ENCODE measurements at regions not wholly inside any gene's neighbourhood (a gene's known extent, or its start where the extent isn't known, plus 50 kb on each side); places are given as distances from the start of the nearest gene placed in this dataset.

DNA sequence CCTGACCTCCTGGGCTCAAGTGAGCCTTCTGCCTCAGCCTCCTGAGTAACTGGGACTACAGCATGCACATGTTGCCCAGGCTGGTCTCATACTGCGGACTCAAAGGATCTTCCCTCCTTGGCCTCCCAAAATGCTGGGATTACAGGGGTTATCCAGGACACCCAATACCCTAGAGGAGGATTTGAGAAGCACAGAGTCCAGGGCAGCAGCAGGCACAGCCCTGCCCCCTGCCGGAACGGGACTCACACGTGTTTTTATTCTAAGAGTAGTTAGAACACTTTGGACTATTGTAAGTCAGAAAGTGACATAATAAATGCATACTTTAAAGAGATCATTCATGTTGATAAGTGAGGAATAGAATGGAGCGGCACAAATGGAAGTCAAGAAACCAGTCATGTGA, 80.2 kb downstream of the C6orf118 start:
- DNase-seq (ENCODE audit: low read depth): no peak

DNA sequence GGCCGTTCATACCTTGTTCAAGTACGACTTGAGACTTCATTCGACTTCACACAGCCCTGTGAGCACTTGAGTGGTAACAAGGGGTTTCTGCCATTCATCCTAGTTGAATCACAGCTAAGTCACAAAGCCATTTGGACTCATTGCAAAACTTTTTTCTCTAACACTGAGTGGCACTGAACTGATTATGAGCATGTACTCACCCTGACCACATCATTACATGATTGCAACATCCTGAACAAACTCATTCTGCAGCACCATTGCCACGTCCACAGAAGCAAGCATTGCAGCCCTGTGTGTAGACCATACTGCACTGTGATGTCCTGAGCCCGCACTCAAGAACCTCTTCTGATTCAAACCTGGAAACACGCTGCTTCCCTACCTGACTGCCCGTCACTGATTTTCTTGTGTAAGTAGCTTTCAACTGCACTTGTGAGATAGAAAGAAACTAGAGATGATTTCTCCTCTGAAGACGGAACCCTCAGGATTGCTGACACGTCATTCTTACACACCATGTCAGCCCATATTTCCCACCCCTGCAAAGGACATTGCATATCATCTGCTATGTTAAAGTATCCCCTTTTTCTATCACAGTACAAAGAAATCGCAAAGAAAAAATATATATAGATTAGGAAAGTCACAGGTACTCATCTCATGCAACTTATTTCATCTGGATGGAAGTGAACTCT, 81.6 kb downstream of the C6orf118 start:
- peak; percentile 20 for DNase-seq (ENCODE audit: low read depth)

DNA sequence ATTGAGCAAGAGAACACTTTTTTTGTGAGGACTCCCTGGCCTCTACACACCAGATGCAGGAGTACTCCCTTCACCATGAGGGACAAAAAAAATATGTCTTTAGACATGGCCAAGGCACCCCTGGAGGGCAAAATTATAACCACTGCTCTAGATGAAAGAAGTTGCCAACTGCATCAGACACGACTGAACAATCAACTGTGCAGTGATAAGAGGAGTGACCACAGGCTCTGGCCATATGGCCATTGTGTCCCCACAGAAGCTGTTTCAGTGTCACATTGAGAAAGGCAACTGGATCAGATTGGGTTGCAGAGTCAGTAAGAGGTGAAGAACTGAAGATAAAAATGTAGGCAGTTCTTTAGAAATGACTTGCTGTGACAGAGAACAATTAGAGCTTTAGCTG, 85.7 kb downstream of the C6orf118 start:
- DNase-seq (ENCODE audit: low read depth): peak; percentile 54

DNA sequence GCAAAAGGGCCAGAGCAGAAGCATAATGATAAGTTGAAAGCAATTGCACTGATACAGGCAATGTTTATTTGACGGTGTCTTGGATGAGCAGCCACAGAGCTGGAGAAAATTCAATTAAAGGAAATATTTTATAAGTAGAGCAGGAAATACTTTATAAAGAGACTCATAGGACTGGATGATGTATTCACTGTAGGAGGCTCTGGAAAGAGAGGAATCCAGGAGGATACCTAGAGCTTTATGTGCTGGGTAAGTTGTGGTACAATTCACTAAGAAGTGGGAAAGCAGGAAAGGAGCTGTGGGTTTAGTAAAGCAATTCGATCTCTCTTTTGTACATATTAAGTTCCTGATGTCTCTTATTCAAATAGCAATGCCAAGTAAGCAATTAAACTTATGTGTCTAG, 86.3 kb downstream of the C6orf118 start:
- DNase-seq (ENCODE audit: low read depth): no peak

DNA sequence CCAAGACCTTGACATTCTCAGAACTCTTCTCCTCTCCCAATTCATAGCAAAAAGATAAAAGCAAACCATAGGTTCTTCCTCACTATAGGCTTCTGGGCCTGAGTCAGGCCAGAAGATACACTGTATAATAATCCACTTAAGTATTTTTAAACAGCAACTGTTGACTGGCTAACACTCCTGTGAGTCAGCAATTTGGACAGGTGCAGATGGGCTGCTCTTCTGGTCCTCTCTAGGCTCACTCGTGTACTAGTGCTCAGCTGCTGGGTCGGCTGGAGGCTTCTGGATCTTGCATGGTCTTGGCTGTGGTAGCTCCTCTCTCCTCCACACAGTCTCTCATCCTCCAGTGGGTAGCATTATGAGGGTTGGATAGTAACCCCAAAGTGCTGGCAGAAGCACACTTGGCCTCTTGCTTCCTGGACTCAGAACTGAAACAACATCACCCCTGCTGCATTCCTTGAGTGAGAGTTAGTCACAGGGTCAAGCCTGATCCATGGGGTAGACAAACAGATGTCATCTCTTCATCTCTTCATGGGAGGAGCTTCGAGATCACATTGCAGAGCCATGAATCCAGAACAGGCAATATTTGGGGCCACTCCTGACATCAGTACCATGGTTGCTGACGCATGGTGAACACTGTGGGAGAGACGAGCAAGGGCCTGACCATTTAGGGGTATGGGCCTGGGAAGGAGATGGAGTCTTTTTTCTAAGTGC, 86.9 kb downstream of the C6orf118 start:
- DNase-seq (ENCODE audit: low read depth): peak; percentile 85

DNA sequence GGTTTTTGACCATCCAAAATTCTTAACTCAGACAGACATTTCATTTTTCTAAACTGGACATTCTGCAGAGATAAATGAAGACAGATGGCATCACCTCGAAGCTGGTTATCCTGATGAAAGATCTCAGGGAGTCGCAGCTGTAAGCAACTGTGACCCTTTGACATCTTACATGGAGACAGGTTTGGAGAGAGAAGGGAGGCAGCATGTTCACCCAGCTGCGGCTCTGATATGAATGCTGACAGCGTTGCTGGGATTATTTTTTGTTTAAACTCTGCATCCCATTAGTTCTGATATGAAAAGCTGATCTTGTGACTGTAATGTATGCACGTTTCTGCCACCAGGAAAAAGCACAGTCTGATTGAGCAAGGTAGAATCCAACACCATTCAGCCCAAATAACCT, 89.4 kb downstream of the C6orf118 start:
- DNase-seq (ENCODE audit: low read depth): no peak

DNA sequence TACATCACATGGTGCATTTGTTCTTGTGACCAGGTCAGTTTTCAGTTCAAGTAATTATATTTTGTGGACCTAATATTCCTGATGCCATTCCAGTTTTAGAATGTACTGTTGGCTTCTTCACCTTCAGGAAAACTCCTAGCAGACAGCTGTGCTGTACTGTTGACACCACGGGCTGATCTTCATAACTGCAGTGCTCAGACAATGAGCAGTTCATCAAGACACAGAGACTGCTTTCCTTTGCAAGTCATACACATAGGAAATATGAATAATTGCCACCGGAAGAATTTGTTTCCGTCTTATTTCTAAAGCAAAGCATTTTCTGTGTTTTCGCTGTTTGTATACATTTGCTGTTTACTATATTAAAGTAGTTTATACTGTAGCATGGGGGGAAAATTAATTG, 89.8 kb downstream of the C6orf118 start:
- DNase-seq (ENCODE audit: low read depth): peak; percentile 28

DNA sequence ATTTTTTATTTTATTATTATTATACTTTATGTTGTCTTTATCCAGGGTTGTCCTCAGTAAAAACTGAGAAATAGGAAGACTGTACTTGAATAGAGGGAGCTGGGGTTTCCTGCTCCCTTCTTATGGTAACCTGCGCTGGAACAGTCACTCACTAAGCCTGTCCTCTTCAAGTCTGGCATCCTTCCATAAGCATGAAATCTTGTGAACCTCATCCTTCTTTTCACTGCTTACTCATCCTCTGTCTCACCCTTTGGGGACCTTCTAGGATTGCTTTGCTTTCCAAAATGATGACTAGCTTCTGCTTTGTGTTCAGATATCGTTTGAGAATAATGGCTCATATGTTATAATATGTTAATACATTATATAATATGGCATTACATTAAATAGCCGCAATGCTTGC, 90.6 kb downstream of the C6orf118 start:
- peak; percentile 72 for DNase-seq (ENCODE audit: low read depth)

DNA sequence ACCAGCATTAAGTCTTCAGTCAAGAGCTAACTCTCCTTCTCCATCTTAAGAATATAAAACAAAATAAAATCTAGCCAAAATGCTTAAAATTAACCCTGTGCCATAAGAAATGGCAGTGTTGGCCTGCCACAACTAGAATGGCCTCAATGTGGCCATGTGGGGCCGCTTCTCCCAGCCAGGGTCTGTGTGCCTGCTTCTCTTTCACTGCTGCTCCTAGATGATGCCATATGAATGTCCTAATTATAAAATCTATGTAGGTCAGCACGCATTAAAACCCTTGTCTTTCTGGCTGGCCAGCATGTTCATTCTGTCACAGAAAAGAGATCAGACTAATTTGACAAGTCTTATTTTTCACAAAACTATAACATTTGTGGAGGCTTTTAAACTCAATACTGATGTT, 102.6 kb downstream of the C6orf118 start:
- no peak for DNase-seq (ENCODE audit: low read depth)

DNA sequence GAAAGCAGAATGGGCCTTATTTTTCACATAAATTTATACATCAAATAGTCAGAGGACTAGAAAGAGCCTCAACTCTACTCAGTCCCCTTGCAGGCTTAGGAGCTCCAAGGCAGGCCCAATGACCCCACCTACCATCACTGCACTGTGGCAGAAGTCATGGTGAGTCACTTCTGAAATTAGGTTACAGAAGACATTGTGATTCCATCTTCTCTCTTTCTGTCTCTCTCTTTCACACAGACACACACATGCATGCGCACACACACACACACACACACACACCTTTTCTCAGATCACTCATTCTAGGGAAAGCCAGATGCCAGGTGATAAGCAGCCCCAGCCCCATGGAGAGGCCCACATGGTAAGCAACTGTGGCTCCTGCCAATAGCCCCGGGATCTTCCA, 103.8 kb downstream of the C6orf118 start:
- no peak for DNase-seq (ENCODE audit: low read depth)

DNA sequence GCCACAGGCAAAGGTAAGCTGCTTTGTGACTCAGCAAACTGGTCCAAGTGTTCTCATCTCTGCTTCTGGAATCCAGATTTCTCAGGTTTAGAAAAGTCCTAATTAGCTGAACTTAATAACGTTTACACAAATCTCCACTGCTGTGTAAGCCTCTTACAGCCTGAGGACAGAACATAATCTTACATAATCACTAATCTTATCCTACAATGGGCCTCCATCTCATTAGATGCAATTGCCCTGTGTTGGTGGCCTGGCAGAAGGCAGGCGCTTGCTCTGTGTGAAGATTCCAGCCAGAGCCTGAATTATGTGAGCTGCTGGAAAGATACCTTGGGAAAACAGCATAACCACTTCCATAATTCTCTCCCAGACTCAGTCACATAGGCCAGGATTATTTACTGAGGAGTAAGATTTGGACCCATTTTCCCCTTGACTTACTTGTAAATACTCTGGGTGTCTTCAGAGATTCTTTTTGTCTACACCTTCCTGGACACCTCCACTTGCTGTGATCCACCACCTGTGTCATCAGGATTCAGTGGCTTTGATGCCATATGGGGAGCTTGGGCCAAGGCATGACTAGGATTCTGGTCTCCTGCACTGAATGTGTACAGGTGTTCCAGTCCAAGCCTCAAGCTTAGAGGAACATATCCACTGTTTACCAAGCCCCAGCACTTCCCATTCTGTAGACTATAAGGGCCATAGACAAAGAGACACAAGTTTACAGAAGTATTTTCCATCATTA, 104.4 kb downstream of the C6orf118 start:
- no peak for DNase-seq (ENCODE audit: low read depth)

DNA sequence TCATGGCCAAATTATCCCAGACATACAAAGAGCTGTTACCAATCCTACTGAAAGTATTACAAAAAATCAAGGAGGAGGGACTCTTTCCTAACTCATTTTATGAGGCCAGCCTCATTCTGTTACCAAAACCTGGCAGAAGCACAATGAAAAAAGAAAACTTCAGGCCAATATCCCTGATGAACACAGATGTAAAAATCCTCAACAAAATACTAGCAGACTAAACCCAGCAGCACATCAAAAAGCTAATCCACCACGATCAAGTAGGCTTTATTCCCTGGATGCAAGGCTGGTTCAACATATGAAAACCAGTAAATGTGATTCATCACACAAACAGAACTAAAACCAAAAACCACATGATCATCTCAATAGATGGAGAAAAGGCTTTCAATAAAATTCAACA, 109.2 kb downstream of the C6orf118 start:
- DNase-seq (ENCODE audit: low read depth): no peak

DNA sequence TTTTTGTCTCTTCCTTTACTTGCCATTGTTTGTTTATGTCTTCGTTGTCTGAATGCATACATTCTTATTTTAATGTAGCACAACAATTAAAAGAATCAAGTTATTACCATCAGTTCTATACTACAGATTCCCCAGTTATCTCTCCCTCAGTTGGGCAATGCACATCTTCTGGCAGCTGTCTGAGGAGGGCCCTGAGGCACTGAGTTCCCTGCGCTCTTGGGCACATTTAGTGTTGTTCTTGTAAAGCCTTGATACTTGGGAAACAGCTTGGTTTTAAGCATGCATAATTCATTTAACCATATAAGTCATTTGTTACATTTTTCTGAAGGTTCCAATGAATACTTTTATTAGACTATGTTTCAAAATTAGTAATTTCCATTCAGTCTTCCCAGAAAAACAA, 117.9 kb downstream of the C6orf118 start:
- no peak for DNase-seq (ENCODE audit: low read depth)

DNA sequence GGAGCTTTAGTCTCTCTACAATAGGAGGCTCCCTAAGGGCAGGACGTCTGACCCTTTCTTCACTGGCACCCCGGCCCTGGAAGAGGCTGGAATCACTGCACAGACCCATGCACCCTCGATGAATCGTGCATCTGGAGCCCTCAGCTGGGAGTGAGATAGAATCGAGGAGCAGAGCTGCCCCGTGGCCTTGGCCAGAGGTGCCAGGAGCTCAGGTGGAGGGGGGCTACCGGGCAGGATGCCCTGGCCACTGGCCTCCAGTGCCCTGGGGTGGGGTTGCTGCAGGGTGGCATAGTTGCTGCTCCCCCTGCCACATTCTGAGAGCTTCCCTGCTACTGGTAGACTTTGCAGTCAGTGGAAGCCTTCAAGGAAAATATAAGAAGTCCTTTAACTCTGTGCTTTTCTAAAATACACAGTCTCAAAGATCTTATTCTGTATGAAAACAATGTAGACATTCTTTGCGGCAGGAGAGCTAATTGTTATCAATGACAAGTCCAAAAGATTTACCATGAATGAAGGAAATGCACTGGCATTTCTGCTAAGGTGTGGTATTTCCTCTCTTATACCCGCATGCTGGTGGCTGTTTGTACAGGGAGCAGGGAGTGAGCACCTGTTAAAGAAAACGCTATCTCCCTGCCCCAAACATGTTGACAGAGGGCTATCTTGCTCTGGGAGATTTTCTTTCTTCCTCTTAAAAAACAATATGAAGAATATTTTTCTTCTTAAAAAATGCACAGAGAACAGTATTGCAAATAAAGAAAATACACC, 122.8 kb downstream of the C6orf118 start:
- no peak for DNase-seq (ENCODE audit: low read depth)

DNA sequence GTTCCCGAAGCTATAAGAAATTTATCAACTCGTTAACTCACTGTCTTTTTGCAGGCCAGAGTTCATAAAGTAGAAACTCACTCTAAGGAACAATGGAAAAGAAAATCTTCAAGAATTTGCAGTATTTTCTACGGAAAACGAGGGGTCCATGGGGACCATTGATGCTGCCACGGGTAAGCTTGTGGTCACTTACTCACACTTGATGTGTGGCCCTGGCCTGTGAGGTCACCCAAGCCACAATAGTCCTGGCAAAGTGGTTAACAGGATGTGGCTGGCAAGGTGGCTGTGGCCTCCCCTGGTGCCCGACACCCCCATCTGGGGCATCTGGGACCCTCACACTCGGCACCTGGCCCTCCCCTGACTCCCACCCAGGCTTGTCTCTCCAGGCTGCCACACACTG, 123.4 kb downstream of the C6orf118 start:
- DNase-seq (ENCODE audit: low read depth): peak; percentile 59

DNA sequence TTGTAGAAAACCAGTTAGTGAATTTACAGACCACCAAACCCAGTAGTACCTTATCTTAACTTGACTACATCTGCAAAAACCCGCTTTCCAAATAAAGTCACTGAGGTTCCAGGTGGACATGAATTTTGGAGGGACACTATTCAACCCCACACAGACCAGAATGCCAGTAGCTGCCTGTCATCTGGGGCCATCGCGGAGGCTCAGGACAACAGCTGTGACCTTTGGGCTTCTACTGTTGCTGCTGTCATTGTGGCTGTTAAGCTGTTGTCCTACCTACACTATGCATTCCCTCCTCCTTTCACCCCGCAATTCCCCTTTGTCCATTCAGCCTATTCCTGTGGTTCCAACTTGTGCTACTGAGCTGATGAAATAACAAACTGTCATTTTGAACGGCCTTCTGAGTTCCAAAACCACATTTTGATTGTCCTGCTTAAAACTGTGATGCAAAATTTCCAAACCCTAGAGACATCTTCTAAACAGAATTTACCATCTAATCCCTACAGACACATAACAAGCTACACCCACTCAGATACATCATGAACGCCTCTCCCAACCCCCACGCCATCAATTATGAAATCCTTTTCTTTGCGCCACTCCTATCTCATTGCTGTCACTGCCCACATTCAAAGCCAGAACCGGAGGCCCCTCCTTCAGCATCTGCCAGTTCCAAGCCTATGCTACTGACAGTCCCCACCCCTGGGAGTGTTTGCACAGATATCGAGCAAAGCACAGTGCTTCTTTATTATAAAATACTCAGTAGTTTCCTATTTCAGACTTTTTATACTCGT, 125.0 kb downstream of the C6orf118 start:
- peak; percentile 47 for DNase-seq (ENCODE audit: low read depth)

DNA sequence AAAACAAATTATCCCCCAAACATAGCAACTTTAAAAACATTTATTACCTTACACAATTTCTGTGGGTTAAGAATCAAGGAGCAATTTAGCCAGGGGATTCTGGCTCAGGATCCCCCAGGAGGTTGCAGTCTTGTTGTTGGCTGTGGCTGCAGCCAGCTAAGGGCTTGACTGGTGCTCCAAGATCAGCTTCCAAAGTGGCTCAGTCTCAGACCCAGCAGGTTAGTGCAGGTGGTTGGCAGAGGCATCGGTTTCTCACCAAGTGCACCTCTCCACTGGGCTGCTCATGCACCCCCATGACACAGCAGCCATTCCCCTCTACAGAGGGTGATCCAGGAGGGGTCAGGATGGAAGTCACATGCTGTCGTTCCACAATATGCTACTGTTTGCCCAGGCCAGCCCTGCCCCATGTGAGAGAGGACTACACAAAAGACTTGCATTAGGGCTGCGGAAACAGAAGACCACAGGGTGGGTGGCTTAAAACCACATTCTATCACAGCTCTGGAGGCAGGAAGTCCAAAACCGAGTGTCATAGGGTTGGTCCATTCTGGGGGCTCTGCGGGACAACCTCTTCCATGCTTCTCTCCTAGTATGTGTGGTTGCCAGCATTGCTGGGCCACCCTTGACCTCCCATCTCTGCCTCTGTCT, 125.8 kb downstream of the C6orf118 start:
- DNase-seq (ENCODE audit: low read depth): no peak

DNA sequence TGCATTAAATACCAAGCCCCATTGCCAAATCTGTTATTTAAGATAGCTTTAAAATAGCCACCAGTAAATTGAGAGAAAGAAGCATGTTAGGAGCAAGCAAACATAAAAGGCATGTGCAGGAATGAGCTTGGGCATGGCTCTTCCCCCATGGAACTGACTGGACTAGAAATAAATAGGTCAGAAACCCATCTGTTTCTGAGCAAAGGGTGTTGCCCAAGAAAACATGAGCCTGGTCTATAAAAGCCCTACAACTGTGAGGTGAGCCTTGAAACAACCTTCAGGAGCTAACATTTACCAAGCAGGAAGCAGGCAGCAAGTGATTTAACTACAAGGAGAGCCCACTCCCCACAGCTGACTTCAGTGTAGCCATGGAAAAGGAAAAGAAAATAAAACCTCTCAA, 126.3 kb downstream of the C6orf118 start:
- DNase-seq (ENCODE audit: low read depth): no peak

DNA sequence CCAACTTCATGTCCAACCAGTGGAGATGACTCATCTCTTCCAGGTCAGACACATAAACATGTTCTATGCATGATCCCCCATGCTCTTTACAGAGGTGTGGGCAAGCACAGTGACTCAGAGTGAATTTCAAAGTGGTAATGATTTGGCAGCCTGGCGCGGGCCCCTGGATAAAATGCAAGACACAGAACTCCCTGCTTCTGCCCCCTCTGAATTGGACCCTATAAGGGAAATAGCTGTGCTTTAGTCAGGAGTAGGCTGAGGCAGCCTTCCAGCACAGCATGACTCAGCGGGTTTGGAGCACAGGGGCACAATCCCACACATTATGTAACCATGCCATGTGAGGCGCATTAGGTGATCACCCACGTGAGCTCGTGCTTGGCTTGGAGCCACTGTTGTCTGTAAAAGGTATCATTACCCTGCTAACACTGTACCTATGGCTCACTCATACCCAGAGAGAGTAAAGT, 127.4 kb downstream of the C6orf118 start:
- peak; percentile 62 for DNase-seq (ENCODE audit: low read depth)

DNA sequence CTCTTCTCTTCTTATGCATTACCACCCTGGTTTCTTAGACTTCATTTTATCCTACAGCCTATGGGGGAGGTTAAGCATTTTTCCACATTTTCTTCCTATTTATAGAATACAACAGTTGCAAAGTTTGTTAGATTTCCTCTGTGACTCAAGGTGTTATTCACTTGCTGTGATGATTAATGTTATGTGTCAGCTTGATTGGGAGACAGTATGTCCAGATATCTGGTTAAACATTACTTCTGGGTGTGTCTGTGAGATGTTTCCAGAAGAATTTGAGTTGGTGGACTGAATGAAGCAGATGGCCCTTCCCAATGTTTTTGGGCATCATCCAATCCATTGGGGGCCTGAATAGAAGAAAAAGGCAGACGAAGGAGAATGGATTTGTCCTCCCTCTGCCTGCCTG, 131.3 kb downstream of the C6orf118 start:
- DNase-seq (ENCODE audit: low read depth): peak; percentile 56
